Liver (tissue), 8 donors: ENCODE measurements at regions not wholly inside any gene's neighbourhood (a gene's known extent, or its start where the extent isn't known, plus 50 kb on each side); places are given as distances from the start of the nearest gene placed in this dataset.

ENCODE experiments used
- DNase-seq: peaks from one replicate; pipeline ENCODE4 v3.0.0-alpha.2; 2017; ENCODE audit warnings: low spot score
- H3K27ac ChIP-seq, 2 donors: one replicate each; pipeline ENCODE4 v1.7.0; 2013; ENCODE audit warnings: inconsistent platforms in 2 of 2, low read length in 2 of 2, control low read depth in 1 of 2, low read depth in 1 of 2, mild to moderate bottlenecking in 1 of 2
- H3K27me3 ChIP-seq, 4 donors: one replicate each; pipeline versions ENCODE4 v1.6.1 to v1.7.0; 2013; ENCODE audit warnings: low read length in 3 of 4, inconsistent platforms in 1 of 4, mild to moderate bottlenecking in 1 of 4, moderate library complexity in 1 of 4; ENCODE audit not compliant: control insufficient read depth in 4 of 4, insufficient read depth in 4 of 4
- H3K36me3 ChIP-seq, 4 donors: one replicate each; pipeline versions ENCODE4 v1.6.1 to v1.7.0; 2013; ENCODE audit warnings: low read length in 3 of 4, mild to moderate bottlenecking in 3 of 4, low read depth in 1 of 4, moderate library complexity in 1 of 4; ENCODE audit not compliant: control insufficient read depth in 4 of 4, insufficient read depth in 3 of 4
- H3K4me1 ChIP-seq, 4 donors: one replicate each; pipeline versions ENCODE4 v1.6.1 to v1.7.0; 2013; ENCODE audit warnings: low read length in 3 of 4, mild to moderate bottlenecking in 3 of 4, moderate library complexity in 1 of 4; ENCODE audit not compliant: control insufficient read depth in 4 of 4, insufficient read depth in 4 of 4
- H3K4me3 ChIP-seq, 3 donors: one replicate each; pipeline versions ENCODE4 v1.6.1 to v1.7.0; 2013; ENCODE audit warnings: low read length in 3 of 3, control low read depth in 1 of 3, low read depth in 1 of 3, mild to moderate bottlenecking in 1 of 3
- H3K9ac ChIP-seq, 2 donors: one replicate each; pipeline ENCODE4 v1.7.0; 2013; ENCODE audit warnings: low read length in 2 of 2, mild to moderate bottlenecking in 2 of 2, moderate library complexity in 2 of 2, control low read depth in 1 of 2, low read depth in 1 of 2
- H3K9me3 ChIP-seq, 4 donors: one replicate each; pipeline versions ENCODE4 v1.6.1 to v1.7.0; 2013; ENCODE audit warnings: low read length in 3 of 4; ENCODE audit not compliant: control insufficient read depth in 4 of 4
- EGR1 ChIP-seq, 2 donors: IDR thresholded peaks; 2 replicates each; pipeline ENCODE4 v1.6.1; 2016 to 2018; ENCODE audit warnings: antibody characterized with exemption in 2 of 2, low read depth in 2 of 2
- FOXA1 ChIP-seq: IDR thresholded peaks from 2 replicates; pipeline ENCODE4 v1.6.1; 2016; ENCODE audit warnings: antibody characterized with exemption
- FOXA2 ChIP-seq: IDR thresholded peaks from 2 replicates; pipeline ENCODE4 v1.6.1; 2016; ENCODE audit warnings: antibody characterized with exemption
- GABPA ChIP-seq, 2 donors: IDR thresholded peaks in 1 of 2; conservative IDR thresholded peaks in 1 of 2; 2 replicates each; pipeline ENCODE4 v1.6.1; 2016; ENCODE audit warnings: antibody characterized with exemption in 2 of 2, mild to moderate bottlenecking in 1 of 2, moderate library complexity in 1 of 2
- HNF4A ChIP-seq, 2 donors: conservative IDR thresholded peaks; 2 replicates each; pipeline ENCODE4 v1.6.1; 2016; ENCODE audit warnings: antibody characterized with exemption in 2 of 2, mild to moderate bottlenecking in 2 of 2
- JUND ChIP-seq, 2 donors: IDR thresholded peaks; 2 replicates each; pipeline ENCODE4 v1.6.1; 2016; ENCODE audit warnings: antibody characterized with exemption in 2 of 2
- MAX ChIP-seq: IDR thresholded peaks from 2 replicates; pipeline ENCODE4 v1.6.1; 2016; ENCODE audit warnings: antibody characterized with exemption
- NR2F2 ChIP-seq: IDR thresholded peaks from 2 replicates; pipeline ENCODE4 v1.6.1; 2016; ENCODE audit warnings: antibody characterized with exemption
- RAD21 ChIP-seq, 2 donors: IDR thresholded peaks; 2 replicates each; pipeline ENCODE4 v1.6.1; 2016; ENCODE audit warnings: antibody characterized with exemption in 2 of 2, mild to moderate bottlenecking in 2 of 2
- REST ChIP-seq: IDR thresholded peaks from 2 replicates; pipeline ENCODE4 v1.6.1; 2016; ENCODE audit warnings: antibody characterized with exemption, mild to moderate bottlenecking
- RXRA ChIP-seq, 2 donors: IDR thresholded peaks; 2 replicates each; pipeline ENCODE4 v1.6.1; 2017 to 2018; ENCODE audit warnings: antibody characterized with exemption in 2 of 2, mild to moderate bottlenecking in 1 of 2
- SP1 ChIP-seq: IDR thresholded peaks from 2 replicates; pipeline ENCODE4 v1.6.1; 2018; ENCODE audit warnings: antibody characterized with exemption, mild to moderate bottlenecking
- TAF1 ChIP-seq: conservative IDR thresholded peaks from 2 replicates; pipeline ENCODE4 v1.6.1; 2016; ENCODE audit warnings: antibody characterized with exemption, mild to moderate bottlenecking
- YY1 ChIP-seq: IDR thresholded peaks from 2 replicates; pipeline ENCODE4 v1.6.1; 2016; ENCODE audit warnings: antibody characterized with exemption, mild to moderate bottlenecking
- ZBTB33 ChIP-seq: IDR thresholded peaks from 2 replicates; pipeline ENCODE4 v1.6.1; 2016; ENCODE audit warnings: antibody characterized with exemption
- WGBS: extraction: QIAGEN DNeasy Blood & Tissue Kit; methylation state at CpG from one replicate; pipeline ENCODE4 v1.1.7; 2013; 5-methylcytosine and 5-hydroxymethylcytosine counted together
- TF ChIP-seq, protein P1 (sequence below): IDR thresholded peaks from 2 replicates; pipeline ENCODE4 v1.6.1; 2016; ENCODE audit warnings: antibody characterized with exemption
- TF ChIP-seq, protein P2 (sequence below): fragments of 150-350 bp; IDR thresholded peaks from 2 replicates; pipeline ENCODE4 v1.5.1; 2017; ENCODE audit warnings: improper control_type of control experiment, low read depth, low read length; ENCODE audit not compliant: missing input control
- donor health status: healthy.
- donor health status: healthy.
- donor health status: healthy.
- donor health status: healthy.
- donor health status: healthy.

GRCh38 chr4:113845138-113845537, 83.6 kb upstream of the CAMK2D start:
- no peak overlapping the region for H3K9ac ChIP-seq
- no peaks in the 10 kb centered on the region for H3K36me3 ChIP-seq
- 83% methylated on average over 5 of the region's 5 CpGs for WGBS
- no peak overlapping the region for H3K27ac ChIP-seq
- H3K4me1 ChIP-seq = no peaks in the 10 kb centered on the region
- no peak overlapping the region for H3K4me3 ChIP-seq
- no peaks in the 10 kb centered on the region for H3K9me3 ChIP-seq
- no peaks in the 10 kb centered on the region for H3K27me3 ChIP-seq
- no peak for DNase-seq
- no peak for TF ChIP-seq HNF4A (conservative IDR thresholded peaks at IDR 0.05)
- no peak for TF ChIP-seq YY1
- TF ChIP-seq FOXA2 = no peak
- TF ChIP-seq RAD21 (IDR thresholded peaks at IDR 0.05) = no peak
- TF ChIP-seq, protein P1, sequence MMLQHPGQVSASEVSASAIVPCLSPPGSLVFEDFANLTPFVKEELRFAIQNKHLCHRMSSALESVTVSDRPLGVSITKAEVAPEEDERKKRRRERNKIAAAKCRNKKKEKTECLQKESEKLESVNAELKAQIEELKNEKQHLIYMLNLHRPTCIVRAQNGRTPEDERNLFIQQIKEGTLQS = no peak
- TF ChIP-seq SP1 = no peak
- TF ChIP-seq TAF1 = no peak
- TF ChIP-seq FOXA1 = no peak
- no peak for TF ChIP-seq NR2F2
- TF ChIP-seq EGR1 (IDR thresholded peaks at IDR 0.05; ENCODE audit: low read depth in 2 of 2) = no peak
- TF ChIP-seq, protein P2, sequence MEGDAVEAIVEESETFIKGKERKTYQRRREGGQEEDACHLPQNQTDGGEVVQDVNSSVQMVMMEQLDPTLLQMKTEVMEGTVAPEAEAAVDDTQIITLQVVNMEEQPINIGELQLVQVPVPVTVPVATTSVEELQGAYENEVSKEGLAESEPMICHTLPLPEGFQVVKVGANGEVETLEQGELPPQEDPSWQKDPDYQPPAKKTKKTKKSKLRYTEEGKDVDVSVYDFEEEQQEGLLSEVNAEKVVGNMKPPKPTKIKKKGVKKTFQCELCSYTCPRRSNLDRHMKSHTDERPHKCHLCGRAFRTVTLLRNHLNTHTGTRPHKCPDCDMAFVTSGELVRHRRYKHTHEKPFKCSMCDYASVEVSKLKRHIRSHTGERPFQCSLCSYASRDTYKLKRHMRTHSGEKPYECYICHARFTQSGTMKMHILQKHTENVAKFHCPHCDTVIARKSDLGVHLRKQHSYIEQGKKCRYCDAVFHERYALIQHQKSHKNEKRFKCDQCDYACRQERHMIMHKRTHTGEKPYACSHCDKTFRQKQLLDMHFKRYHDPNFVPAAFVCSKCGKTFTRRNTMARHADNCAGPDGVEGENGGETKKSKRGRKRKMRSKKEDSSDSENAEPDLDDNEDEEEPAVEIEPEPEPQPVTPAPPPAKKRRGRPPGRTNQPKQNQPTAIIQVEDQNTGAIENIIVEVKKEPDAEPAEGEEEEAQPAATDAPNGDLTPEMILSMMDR = no peak
- TF ChIP-seq MAX = no peak
- no peak for TF ChIP-seq RXRA (IDR thresholded peaks at IDR 0.05)

- Histone ChIP-seq H3K9me3 (no peaks in the 10 kb centered on the region), H3K36me3 (no peaks in the 10 kb centered on the region), H3K27me3 (no peaks in the 10 kb centered on the region), H3K27ac (no peak overlapping the region), H3K9ac (no peak overlapping the region), H3K4me3 (no peak overlapping the region), H3K4me1 (no peaks in the 10 kb centered on the region)
- no peak for TF ChIP-seq GABPA (IDR thresholded peaks at IDR 0.05 in 1 of 2, conservative IDR thresholded peaks at IDR 0.05 in 1 of 2)
- TF ChIP-seq ZBTB33 = no peak
- TF ChIP-seq FOXA1 = no peak
- DNase-seq = no peak
- WGBS = 66% methylated on average over 2 of the region's 2 CpGs
These were observed 82.8 kb upstream of the CAMK2D start for GRCh38 chr4:113844369-113844768.

- Histone ChIP-seq H3K27ac (no peak overlapping the region), H3K9ac (no peak overlapping the region), H3K4me3 (no peak overlapping the region), H3K9me3 (no peaks in the 10 kb centered on the region), H3K36me3 (no peaks in the 10 kb centered on the region), H3K27me3 (no peaks in the 10 kb centered on the region), H3K4me1 (no peaks in the 10 kb centered on the region)
- DNase-seq = no peak
- WGBS = 87% methylated on average over 2 of the region's 2 CpGs
- TF ChIP-seq GABPA (IDR thresholded peaks at IDR 0.05 in 1 of 2, conservative IDR thresholded peaks at IDR 0.05 in 1 of 2) = no peak
- TF ChIP-seq NR2F2 = no peak
- no peak for TF ChIP-seq HNF4A (conservative IDR thresholded peaks at IDR 0.05)
- TF ChIP-seq, protein P1 = no peak
- TF ChIP-seq MAX = no peak
- TF ChIP-seq REST = no peak
- TF ChIP-seq TAF1 = no peak
- no peak for TF ChIP-seq EGR1 (IDR thresholded peaks at IDR 0.05; ENCODE audit: low read depth in 2 of 2)
- no peak for TF ChIP-seq FOXA2
- no peak for TF ChIP-seq JUND (IDR thresholded peaks at IDR 0.05)
- TF ChIP-seq ZBTB33 = no peak
- no peak for TF ChIP-seq RAD21 (IDR thresholded peaks at IDR 0.05)
- no peak for TF ChIP-seq RXRA (IDR thresholded peaks at IDR 0.05)
- TF ChIP-seq SP1 = no peak
- no peak for TF ChIP-seq YY1
These were observed 79.3 kb upstream of the CAMK2D start for GRCh38 chr4:113840861-113841260.
